K562 (cell line): ENCODE measurements at regions not wholly inside any gene's neighbourhood (a gene's known extent, or its start where the extent isn't known, plus 50 kb on each side); places are given as distances from the start of the nearest gene placed in this dataset.

Experiments used
- ATAC-seq: fragments of 200-7000 bp; cut with Tn5 transposase; 3 replicates; pipeline ENCODE4 v1.9.1; 2020; ENCODE audit warnings: moderate library complexity
- BruUV-seq: library from RNA; stranded (reverse); fragments of 400-500 nt; replicated peaks from 2 replicates; lab custom pipeline; 2021; lab: Mats Ljungman, UMichigan
- CTCF ChIA-PET: fragments of 300-600 bp; formaldehyde crosslinking; extraction: SDS; loops from one replicate; lab custom pipeline; 2021; ENCODE audit warnings: low intra/inter-chr PET ratio; lab: Yijun Ruan, JAX
- POLR2A ChIA-PET: fragments of 300-600, 350-650 bp; sonication (Branson Sonifier 250); formaldehyde crosslinking; extraction: SDS; loops from one replicate; lab custom pipeline; 2021; ENCODE audit warnings: antibody characterized with exemption, inconsistent platforms; lab: Yijun Ruan, JAX
- DNase-seq, 4 experiments: peaks; one replicate each; pipeline versions ENCODE4 v3.0.0 to v3.0.0-alpha.2; 2011 to 2018; ENCODE audit warnings: low spot score in 3 of 4, mixed read lengths in 3 of 4; ENCODE audit errors: extremely low read depth in 1 of 4
- FAIRE-seq: peaks from 2 replicates; lab custom pipeline; 2011; peaks lifted over from hg19 to GRCh38; lab: Jason Lieb, UNC
- H2AFZ ChIP-seq: 2 replicates; pipeline ENCODE4 v1.6.0; 2011; ENCODE audit warnings: low read depth, low read length, control low read depth, inconsistent platforms
- H3K27ac ChIP-seq: fragments of 200-600 bp; 3 replicates; pipeline ENCODE4 v1.8.0; 2011; ENCODE audit warnings: low read depth, mild to moderate bottlenecking, control low read depth, inconsistent platforms, low read length, moderate library complexity, mixed read lengths; ENCODE audit errors: extremely low read depth
- H3K27me3 ChIP-seq, 2 experiments: fragments of 300-600 bp in 1 of 2; 2 replicates in 1 of 2; 3 replicates in 1 of 2; pipeline versions ENCODE4 v1.6.0 to v1.8.0; 2011; ENCODE audit warnings: inconsistent platforms in 2 of 2, low read length in 2 of 2, mild to moderate bottlenecking in 1 of 2, mixed read lengths in 1 of 2, moderate library complexity in 1 of 2; ENCODE audit not compliant: control insufficient read depth in 2 of 2, insufficient read depth in 2 of 2
- H3K36me3 ChIP-seq: fragments of 300-600 bp; 3 replicates; pipeline ENCODE4 v1.8.0; 2011; ENCODE audit warnings: mild to moderate bottlenecking, low read length, inconsistent platforms; ENCODE audit not compliant: control insufficient read depth, insufficient read depth
- H3K4me1 ChIP-seq, 2 experiments: fragments of 200-600 bp in 1 of 2; replicated peaks in 1 of 2; 2 replicates in 1 of 2; 3 replicates in 1 of 2; pipeline versions ENCODE4 v1.5.1 to v1.8.0; 2011; ENCODE audit warnings: inconsistent platforms in 2 of 2, low read length in 2 of 2, mild to moderate bottlenecking in 1 of 2, mixed read lengths in 1 of 2, moderate library complexity in 1 of 2; ENCODE audit not compliant: control insufficient read depth in 2 of 2, insufficient read depth in 2 of 2
- H3K4me2 ChIP-seq: 2 replicates; pipeline ENCODE4 v1.6.1; 2011; ENCODE audit warnings: low read length, control low read depth, inconsistent platforms, mixed read lengths; ENCODE audit not compliant: insufficient read depth
- H3K4me3 ChIP-seq: fragments of 200-600 bp; sonication (generic), shearing (Covaris generic); 2 replicates; pipeline ENCODE4 v1.5.1; 2016; ENCODE audit warnings: control low read depth, inconsistent platforms
- H3K79me2 ChIP-seq: fragments of 200-600 bp; 3 replicates; pipeline ENCODE4 v1.8.0; 2011; ENCODE audit warnings: low read length, inconsistent platforms; ENCODE audit not compliant: control insufficient read depth, insufficient read depth
- H3K9ac ChIP-seq, 2 experiments: 2 replicates each; pipeline versions ENCODE4 v1.6.0 to v1.6.1; 2011; ENCODE audit warnings: low read depth in 2 of 2, low read length in 2 of 2, control low read depth in 1 of 2, inconsistent platforms in 1 of 2, mild to moderate bottlenecking in 1 of 2, mixed read lengths in 1 of 2; ENCODE audit not compliant: insufficient read depth in 1 of 2
- H3K9me1 ChIP-seq: one replicate; pipeline ENCODE4 v1.6.0; 2011; ENCODE audit warnings: inconsistent platforms, mild to moderate bottlenecking, low read length, moderate library complexity; ENCODE audit not compliant: control insufficient read depth, insufficient read depth
- H3K9me3 ChIP-seq: replicated peaks from 2 replicates; pipeline ENCODE4 v1.5.1; 2011; ENCODE audit warnings: low read depth, low read length, inconsistent platforms; ENCODE audit not compliant: control insufficient read depth, insufficient read depth
- H4K20me1 ChIP-seq: replicated peaks from 2 replicates; pipeline ENCODE4 v1.6.1; 2011; ENCODE audit warnings: low read length, inconsistent platforms, mixed read lengths; ENCODE audit not compliant: control insufficient read depth, insufficient read depth
- ARID1B ChIP-seq: fragments of 450-650 bp; IDR thresholded peaks from 2 replicates; pipeline ENCODE4 v1.6.1; 2016; ENCODE audit warnings: antibody characterized with exemption, mild to moderate bottlenecking, inconsistent platforms
- CHCHD3 ChIP-seq: fragments of 250-450 bp; sonication (Bioruptor Pico); IDR thresholded peaks from 2 replicates; pipeline ENCODE4 v2.1.2; 2022; ENCODE audit warnings: mild to moderate bottlenecking
- CTCF ChIP-seq, 3 experiments: IDR thresholded peaks in 2 of 3; conservative IDR thresholded peaks in 1 of 3; 2 replicates each; pipeline ENCODE4 v1.5.1; 2011 to 2012; ENCODE audit warnings: low read length in 3 of 3, mild to moderate bottlenecking in 3 of 3, control low read depth in 2 of 3, improper control_type of control experiment in 1 of 3, inconsistent platforms in 1 of 3, low read depth in 1 of 3, mixed read lengths in 1 of 3, moderate library complexity in 1 of 3; ENCODE audit not compliant: insufficient read depth in 2 of 3
- DPF2 ChIP-seq: fragments of 450-650 bp; IDR thresholded peaks from 2 replicates; pipeline ENCODE4 v1.6.1; 2016
- FOXO4 ChIP-seq: fragments of 450-650 bp; formaldehyde crosslinking; IDR thresholded peaks from 2 replicates; pipeline ENCODE4 v1.4.0; 2020; ENCODE audit warnings: mild to moderate bottlenecking, moderate library complexity
- KHSRP ChIP-seq: fragments of 450-650 bp; IDR thresholded peaks from 2 replicates; pipeline ENCODE4 v1.6.1; 2017
- KLF13 ChIP-seq: fragments of 450-650 bp; IDR thresholded peaks from 2 replicates; pipeline ENCODE4 v1.6.1; 2016; ENCODE audit warnings: missing genetic modification characterization, low read depth, mild to moderate bottlenecking, missing compliant biosample characterization, moderate library complexity, borderline replicate concordance
- MIER1 ChIP-seq: fragments of 450-650 bp; IDR thresholded peaks from 2 replicates; pipeline ENCODE4 v1.6.1; 2016; ENCODE audit warnings: antibody characterized with exemption, mild to moderate bottlenecking, low read depth
- TCF3 ChIP-seq: sonication (generic); formaldehyde crosslinking; IDR thresholded peaks from 2 replicates; pipeline ENCODE4 v1.4.0; 2020; ENCODE audit warnings: mild to moderate bottlenecking, missing genetic modification reagents
- ZFP30 ChIP-seq: fragments of 250-450 bp; sonication (Bioruptor Pico); IDR thresholded peaks from 2 replicates; pipeline ENCODE4 v1.8.0; 2022; ENCODE audit warnings: moderate library complexity, mild to moderate bottlenecking, inconsistent platforms, borderline replicate concordance
- ZNF407 ChIP-seq: fragments of 450-650 bp; IDR thresholded peaks from 2 replicates; pipeline ENCODE4 v1.6.1; 2016; ENCODE audit warnings: low read depth
- ZNF445 ChIP-seq: fragments of 250-450 bp; sonication (Bioruptor Pico); IDR thresholded peaks from 2 replicates; pipeline ENCODE4 v1.4.0; 2020; ENCODE audit warnings: low read depth, mild to moderate bottlenecking, moderate library complexity
- ZNF696 ChIP-seq: fragments of 250-450 bp; sonication (Bioruptor Pico); conservative IDR thresholded peaks from 2 replicates; pipeline ENCODE4 v1.4.0; 2020; ENCODE audit warnings: mild to moderate bottlenecking, moderate library complexity
- WGBS: fragments of 100-300 bp; shearing (Covaris generic); methylation state at CpG from one replicate; pipeline ENCODE4 v1.1.6; 2016; ENCODE audit warnings: low coverage, mixed read lengths; ENCODE audit not compliant: insufficient coverage; ENCODE audit errors: missing lambda C conversion rate; 5-methylcytosine and 5-hydroxymethylcytosine counted together
- in situ Hi-C: fragments of 300-500 bp; cut with MboI; formaldehyde crosslinking; loops from 4 replicates; pipeline ENCODE4 v1.15.0; 2018; ENCODE audit warnings: inconsistent platforms, mixed read lengths
- intact Hi-C: fragments of 100-400 bp; cut with micrococcal nuclease; formaldehyde crosslinking; loops from 2 replicates; pipeline ENCODE4 v1.14.2; 2022

- DNase-seq = no peak
- H3K9me1 ChIP-seq = no peaks in the 10 kb centered on the region
- no peak overlapping the region for H3K27ac ChIP-seq
- H3K4me2 ChIP-seq = no peak overlapping the region
- FAIRE-seq = no peak
- no peak overlapping the region for H3K9ac ChIP-seq
- POLR2A ChIA-PET = no interaction called here
- BruUV-seq = no TSS peak
- no peaks in the 10 kb centered on the region for H3K9me3 ChIP-seq
- H3K4me3 ChIP-seq = no peak overlapping the region
- in situ Hi-C loops (no loop called here), intact Hi-C loops (no loop called here)
- CTCF ChIA-PET = no interaction called here
- H4K20me1 ChIP-seq = no peaks in the 10 kb centered on the region
- 0% methylated on average over 5 of the region's 5 CpGs for WGBS
- no peaks in the 10 kb centered on the region for H3K79me2 ChIP-seq
- ATAC-seq = no peak
- no peaks in the 10 kb centered on the region for H3K27me3 ChIP-seq
- H3K4me1 ChIP-seq = no peaks in the 10 kb centered on the region
- no peaks in the 10 kb centered on the region for H3K36me3 ChIP-seq
- TF ChIP-seq ZNF407 (no peak), KHSRP (no peak), TCF3 (CRISPR knock-in tag) (no peak), FOXO4 (CRISPR knock-in tag) (no peak), ZNF445 (no peak), KLF13 (no peak), MIER1 (no peak), CHCHD3 (CRISPR knock-in tag) (no peak), ZNF696 (no peak), DPF2 (no peak), ARID1B (no peak), CTCF (IDR thresholded peaks at IDR 0.05 in 2 of 3, conservative IDR thresholded peaks at IDR 0.05 in 1 of 3; ENCODE audit: insufficient read depth in 2 of 3, low read depth in 1 of 3, low read length in 3 of 3) (no peak), ZFP30 (CRISPR knock-in tag) (no peak)
- H2AFZ ChIP-seq = no peak overlapping the region
Observed at GRCh38 chr13:59415498-59415897, 748.2 kb downstream of the DIAPH3 start.
